HepG2 (cell line): ENCODE measurements at regions not wholly inside any gene's neighbourhood (a gene's known extent, or its start where the extent isn't known, plus 50 kb on each side); places are given as distances from the start of the nearest gene placed in this dataset.

Experiments
- ATAC-seq: fragments of 200-7000 bp; cut with Tn5 transposase; 3 replicates; pipeline ENCODE4 v1.9.1; 2020; ENCODE audit warnings: mild to moderate bottlenecking, moderate library complexity
- BruUV-seq: library from RNA; stranded (reverse); fragments of 400-500 nt; replicated peaks from 2 replicates; lab custom pipeline; 2021; lab: Mats Ljungman, UMichigan
- CTCF ChIA-PET: fragments of 300-600 bp; formaldehyde crosslinking; extraction: SDS; loops from one replicate; lab custom pipeline; 2021; ENCODE audit warnings: low total read pairs, inconsistent platforms, low intra/inter-chr PET ratio; lab: Yijun Ruan, JAX
- POLR2A ChIA-PET: fragments of 350-600 bp; sonication (Branson Sonifier 250); formaldehyde crosslinking; loops from one replicate; lab custom pipeline; 2020; ENCODE audit warnings: antibody characterized with exemption, inconsistent platforms; lab: Yijun Ruan, JAX
- DNase-seq: peaks from one replicate; pipeline ENCODE4 v3.0.0-alpha.2; 2015; ENCODE audit warnings: low spot score
- FAIRE-seq: peaks from 3 replicates; lab custom pipeline; 2011; peaks lifted over from hg19 to GRCh38; lab: Jason Lieb, UNC
- H2AFZ ChIP-seq: one replicate; pipeline ENCODE4 v1.6.1; 2011; ENCODE audit warnings: low read length, inconsistent platforms
- H3K27ac ChIP-seq: fragments of 300-600 bp; 3 replicates; pipeline ENCODE4 v1.8.0; 2011; ENCODE audit warnings: mixed run types, mild to moderate bottlenecking, mixed read lengths, low read length, inconsistent platforms; ENCODE audit not compliant: insufficient read depth; ENCODE audit errors: extremely low read length
- H3K27me3 ChIP-seq, 2 experiments: fragments of 200-600 bp in 1 of 2; 2 replicates in 1 of 2; 3 replicates in 1 of 2; pipeline versions ENCODE4 v1.6.0 to v1.8.0; 2011; ENCODE audit warnings: low read length in 2 of 2, mild to moderate bottlenecking in 2 of 2, moderate library complexity in 2 of 2, inconsistent platforms in 1 of 2; ENCODE audit not compliant: insufficient read depth in 2 of 2, control insufficient read depth in 1 of 2
- H3K36me3 ChIP-seq, 2 experiments: fragments of 200-600 bp in 1 of 2; replicated peaks in 1 of 2; 2 replicates in 1 of 2; 3 replicates in 1 of 2; pipeline versions ENCODE4 v1.5.1 to v1.8.0; 2011; ENCODE audit warnings: low read length in 2 of 2, inconsistent platforms in 1 of 2; ENCODE audit not compliant: insufficient read depth in 2 of 2, control insufficient read depth in 1 of 2
- H3K4me1 ChIP-seq: 2 replicates; pipeline ENCODE4 v1.5.1; 2012; ENCODE audit warnings: low read length, inconsistent platforms; ENCODE audit not compliant: insufficient read depth
- H3K4me2 ChIP-seq: 2 replicates; pipeline ENCODE4 v1.6.0; 2011; ENCODE audit warnings: low read depth, low read length, inconsistent platforms
- H3K4me3 ChIP-seq, 3 experiments: fragments of 200-600 bp in 1 of 3; sonication (generic), shearing (Covaris generic) in 1 of 3; replicated peaks in 1 of 3; 2 replicates each; pipeline ENCODE4 v1.5.1; 2011 to 2016; ENCODE audit warnings: low read length in 3 of 3, inconsistent platforms in 2 of 3, low read depth in 2 of 3, mild to moderate bottlenecking in 2 of 3, control low read depth in 1 of 3, mixed read lengths in 1 of 3; ENCODE audit not compliant: insufficient read depth in 1 of 3
- H3K79me2 ChIP-seq: one replicate; pipeline ENCODE4 v1.6.1; 2011; ENCODE audit warnings: low read length, inconsistent platforms; ENCODE audit not compliant: insufficient read depth
- H3K9ac ChIP-seq: 2 replicates; pipeline ENCODE4 v1.6.0; 2011; ENCODE audit warnings: mild to moderate bottlenecking, low read depth, low read length, inconsistent platforms; ENCODE audit not compliant: insufficient read depth
- H3K9me3 ChIP-seq: 2 replicates; pipeline ENCODE4 v1.5.1; 2012; ENCODE audit warnings: mild to moderate bottlenecking, low read length
- H4K20me1 ChIP-seq: 2 replicates; pipeline ENCODE4 v1.6.0; 2011; ENCODE audit warnings: inconsistent platforms, mild to moderate bottlenecking, low read length, moderate library complexity; ENCODE audit not compliant: insufficient read depth
- ATRX ChIP-seq: sonication (generic); formaldehyde crosslinking; IDR thresholded peaks from 2 replicates; pipeline ENCODE4 v1.4.0; 2020; ENCODE audit warnings: missing genetic modification reagents, borderline replicate concordance
- FOSL2 ChIP-seq: sonication (generic); formaldehyde crosslinking; IDR thresholded peaks from 2 replicates; pipeline ENCODE4 v1.4.0; 2020; ENCODE audit warnings: missing genetic modification reagents
- KDM5B ChIP-seq: sonication (generic); formaldehyde crosslinking; IDR thresholded peaks from 2 replicates; pipeline ENCODE4 v1.4.0; 2020; ENCODE audit warnings: missing genetic modification reagents, mild to moderate bottlenecking, borderline replicate concordance
- LCORL ChIP-seq, 2 experiments: fragments of 450-650 bp in 1 of 2; sonication (generic) in 1 of 2; formaldehyde crosslinking in 1 of 2; IDR thresholded peaks; 2 replicates each; pipeline versions ENCODE4 v1.5.0 to v1.6.1; 2017 to 2020; ENCODE audit warnings: antibody characterized with exemption in 1 of 2, missing genetic modification reagents in 1 of 2
- MXD4 ChIP-seq: IDR thresholded peaks from 2 replicates; pipeline ENCODE4 v1.6.1; 2016; ENCODE audit warnings: mild to moderate bottlenecking, missing biosample characterization, missing genetic modification reagents
- NCOR1 ChIP-seq: fragments of 200-600 bp; sonication (generic); IDR thresholded peaks from 2 replicates; pipeline ENCODE4 v1.7.0; 2017; ENCODE audit warnings: antibody characterized with exemption, low read length, borderline replicate concordance
- ZNF263 ChIP-seq: sonication (generic); formaldehyde crosslinking; IDR thresholded peaks from 2 replicates; pipeline ENCODE4 v1.4.0; 2020; ENCODE audit warnings: missing genetic modification reagents
- WGBS: methylation state at CpG from one replicate; pipeline ENCODE4 v1.1.6; 2017; ENCODE audit warnings: low lambda C conversion rate; 5-methylcytosine and 5-hydroxymethylcytosine counted together
- in situ Hi-C: cut with HindIII; loops from 2 replicates; pipeline ENCODE4 v1.10.0; 2017; ENCODE audit warnings: low pct_unique_long_range_greater_than_20kb; ENCODE audit not compliant: extremely low pct_ligation_motif_present
- intact Hi-C: fragments of 100-400 bp; cut with micrococcal nuclease; formaldehyde crosslinking; loops from one replicate; pipeline ENCODE4 v1.10.0; 2022; ENCODE audit not compliant: unreplicated experiment
- TF ChIP-seq, protein P1 (sequence below): sonication (generic); formaldehyde crosslinking; IDR thresholded peaks from 2 replicates; pipeline ENCODE4 v1.4.0; 2020; ENCODE audit warnings: missing genetic modification reagents

DNA sequence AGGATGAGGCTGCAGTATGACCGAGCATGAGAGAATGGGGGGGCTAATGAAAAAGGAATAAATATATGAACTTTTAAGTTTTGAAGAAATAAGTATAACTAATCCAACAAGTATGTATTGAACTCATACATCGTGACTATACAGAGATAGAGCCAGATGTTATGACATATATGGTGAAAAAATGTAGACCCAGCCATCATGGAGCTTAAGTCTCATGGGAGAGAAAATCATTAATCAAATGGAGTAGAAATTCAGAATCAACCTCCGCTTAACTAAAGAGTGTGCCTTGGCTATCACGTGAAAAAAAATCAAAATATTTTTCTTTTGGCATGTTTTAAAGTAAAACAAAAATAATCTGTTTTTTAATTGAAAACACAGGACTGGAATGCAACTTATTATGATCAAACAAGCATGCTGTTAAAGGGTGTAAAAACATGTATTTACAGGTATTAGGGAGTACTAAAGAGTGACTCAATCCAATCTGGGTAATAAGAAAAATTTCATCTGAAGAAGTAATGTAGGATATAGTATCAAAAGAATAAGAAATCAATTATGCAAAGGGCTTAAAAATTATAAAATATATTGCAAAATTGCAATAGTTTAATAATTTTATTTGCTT is 868.5 kb upstream of the NUDT12 start:
- BruUV-seq, result no TSS peak

More for the DNA sequence above, 868.5 kb upstream of the NUDT12 start:
- no peaks in the 10 kb centered on the region for H3K27me3 ChIP-seq
- no peak for DNase-seq
- ChIA-PET POLR2A (no interaction called here), CTCF (no interaction called here)
- H3K4me3 ChIP-seq, result no peak overlapping the region
- no peaks in the 10 kb centered on the region for H3K36me3 ChIP-seq
- no peaks in the 10 kb centered on the region for H4K20me1 ChIP-seq
- no peak for FAIRE-seq
- no peak overlapping the region for H3K4me2 ChIP-seq
- TF ChIP-seq NCOR1 (no peak), MXD4 (CRISPR knock-in tag) (no peak), LCORL (IDR thresholded peaks at IDR 0.05) (no peak), LCORL (CRISPR knock-in tag; IDR thresholded peaks at IDR 0.05) (no peak), ZNF263 (CRISPR knock-in tag) (no peak), FOSL2 (CRISPR knock-in tag) (no peak), KDM5B (CRISPR knock-in tag) (no peak), ATRX (CRISPR knock-in tag) (no peak)
- TF ChIP-seq, protein P1, sequence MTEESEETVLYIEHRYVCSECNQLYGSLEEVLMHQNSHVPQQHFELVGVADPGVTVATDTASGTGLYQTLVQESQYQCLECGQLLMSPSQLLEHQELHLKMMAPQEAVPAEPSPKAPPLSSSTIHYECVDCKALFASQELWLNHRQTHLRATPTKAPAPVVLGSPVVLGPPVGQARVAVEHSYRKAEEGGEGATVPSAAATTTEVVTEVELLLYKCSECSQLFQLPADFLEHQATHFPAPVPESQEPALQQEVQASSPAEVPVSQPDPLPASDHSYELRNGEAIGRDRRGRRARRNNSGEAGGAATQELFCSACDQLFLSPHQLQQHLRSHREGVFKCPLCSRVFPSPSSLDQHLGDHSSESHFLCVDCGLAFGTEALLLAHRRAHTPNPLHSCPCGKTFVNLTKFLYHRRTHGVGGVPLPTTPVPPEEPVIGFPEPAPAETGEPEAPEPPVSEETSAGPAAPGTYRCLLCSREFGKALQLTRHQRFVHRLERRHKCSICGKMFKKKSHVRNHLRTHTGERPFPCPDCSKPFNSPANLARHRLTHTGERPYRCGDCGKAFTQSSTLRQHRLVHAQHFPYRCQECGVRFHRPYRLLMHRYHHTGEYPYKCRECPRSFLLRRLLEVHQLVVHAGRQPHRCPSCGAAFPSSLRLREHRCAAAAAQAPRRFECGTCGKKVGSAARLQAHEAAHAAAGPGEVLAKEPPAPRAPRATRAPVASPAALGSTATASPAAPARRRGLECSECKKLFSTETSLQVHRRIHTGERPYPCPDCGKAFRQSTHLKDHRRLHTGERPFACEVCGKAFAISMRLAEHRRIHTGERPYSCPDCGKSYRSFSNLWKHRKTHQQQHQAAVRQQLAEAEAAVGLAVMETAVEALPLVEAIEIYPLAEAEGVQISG, result no peak
- no peak overlapping the region for H3K27ac ChIP-seq
- WGBS, result 38% methylated on average over 4 of the region's 4 CpGs
- H3K9ac ChIP-seq, result no peak overlapping the region
- in situ Hi-C loops, result no loop called here
- no peak overlapping the region for H2AFZ ChIP-seq
- intact Hi-C loops, result no loop called here
- H3K79me2 ChIP-seq, result no peaks in the 10 kb centered on the region
- H3K4me1 ChIP-seq, result no peaks in the 10 kb centered on the region
- no peak for ATAC-seq
- H3K9me3 ChIP-seq, result no peaks in the 10 kb centered on the region
